IPS DF 4.7 (cell line): ENCODE measurements at regions not wholly inside any gene's neighbourhood (a gene's known extent, or its start where the extent isn't known, plus 50 kb on each side); places are given as distances from the start of the nearest gene placed in this dataset.

Experiments used
- DNase-seq: peaks from one replicate; pipeline ENCODE4 v3.0.0-alpha.2; 2013; ENCODE audit warnings: low spot score; ENCODE audit errors: extremely low read depth

- no peak for DNase-seq
Measured at GRCh38 chr2:103025056-103025455, 263.2 kb downstream of the TMEM182 start.

DNA sequence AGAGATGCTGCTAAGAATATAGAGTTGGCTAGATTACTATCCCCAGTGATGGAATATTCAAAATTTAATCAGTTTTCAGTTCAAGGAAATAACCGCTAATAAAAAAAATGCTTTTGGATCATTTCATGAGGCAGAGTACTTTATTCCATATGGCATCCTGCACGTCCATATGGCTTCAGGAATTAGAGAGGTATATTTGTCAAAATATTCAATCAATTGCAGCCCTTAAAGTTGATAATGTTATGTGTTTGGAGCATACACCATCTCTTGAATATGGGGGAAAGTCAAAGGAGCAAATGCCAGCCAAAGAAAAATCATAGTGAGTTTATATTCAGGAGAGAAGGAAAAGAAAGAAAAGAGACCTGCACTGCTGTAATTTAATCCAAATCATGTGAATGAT is 266.4 kb downstream of the TMEM182 start:
- no peak for DNase-seq
